ENCODE measurements at regions not wholly inside any gene's neighbourhood (a gene's known extent, or its start where the extent isn't known, plus 50 kb on each side); places are given as distances from the start of the nearest gene placed in this dataset.
"Not testable (repeated sequence)": the region's sequence is repeated elsewhere in the genome, so short reads cannot be mapped to it uniquely, and the experiment has no call there.

GRCh38 chr4:138656990-138657389 lies 358.6 kb upstream of the NOCT start:
- FAIRE-seq, result no peak

GRCh38 chr4:138655985-138656384 lies 359.6 kb upstream of the NOCT start:
- no peak for FAIRE-seq

- FAIRE-seq, result no peak
These were observed 360.3 kb upstream of the NOCT start for GRCh38 chr4:138655286-138655685.

- no peak for FAIRE-seq
These were observed 364.6 kb upstream of the NOCT start for GRCh38 chr4:138650929-138651448.

- FAIRE-seq, result no peak
These were observed 365.1 kb upstream of the NOCT start for GRCh38 chr4:138650495-138650894.

- FAIRE-seq, result no peak
These were observed 368.1 kb upstream of the NOCT start for GRCh38 chr4:138647433-138647832.

- FAIRE-seq, result no peak
These were observed 369.2 kb upstream of the NOCT start for GRCh38 chr4:138646383-138646782.

- FAIRE-seq, result no peak
These were observed 370.3 kb upstream of the NOCT start for GRCh38 chr4:138645289-138645688.

- FAIRE-seq, result no peak
These were observed 371.3 kb upstream of the NOCT start for GRCh38 chr4:138644322-138644721.

- no peak for FAIRE-seq
These were observed 371.8 kb upstream of the NOCT start for GRCh38 chr4:138643827-138644226.

GRCh38 chr4:138639018-138639741 lies 376.4 kb upstream of the NOCT start:
- FAIRE-seq, result no peak

- FAIRE-seq, result no peak
These were observed 378.8 kb upstream of the NOCT start for GRCh38 chr4:138636781-138637180.

GRCh38 chr4:138634915-138635314 lies 380.7 kb upstream of the NOCT start:
- no peak for FAIRE-seq

GRCh38 chr4:138633580-138633904 lies 382.0 kb upstream of the NOCT start:
- FAIRE-seq, result no peak

GRCh38 chr4:138632856-138633579 lies 382.6 kb upstream of the NOCT start:
- no peak for FAIRE-seq

GRCh38 chr4:138630666-138631065 lies 384.9 kb upstream of the NOCT start:
- FAIRE-seq, result no peak

GRCh38 chr4:138629669-138630068 lies 385.9 kb upstream of the NOCT start:
- FAIRE-seq, result no peak

GRCh38 chr4:138627096-138627495 lies 384.9 kb upstream of the SLC7A11 start:
- FAIRE-seq, result no peak

GRCh38 chr4:138622362-138622761 lies 380.2 kb upstream of the SLC7A11 start:
- not testable (repeated sequence) for FAIRE-seq

GRCh38 chr4:138616775-138617174 lies 374.6 kb upstream of the SLC7A11 start:
- FAIRE-seq, result no peak

- FAIRE-seq, result no peak
These were observed 372.4 kb upstream of the SLC7A11 start for GRCh38 chr4:138614398-138615142.

GRCh38 chr4:138612428-138612827 lies 370.3 kb upstream of the SLC7A11 start:
- no peak for FAIRE-seq

- no peak for FAIRE-seq
These were observed 369.6 kb upstream of the SLC7A11 start for GRCh38 chr4:138611721-138612120.

- no peak for FAIRE-seq
These were observed 368.9 kb upstream of the SLC7A11 start for GRCh38 chr4:138611017-138611416.
